ENCODE measurements at regions not wholly inside any gene's neighbourhood (a gene's known extent, or its start where the extent isn't known, plus 50 kb on each side); places are given as distances from the start of the nearest gene placed in this dataset.
"Not testable (repeated sequence)": the region's sequence is repeated elsewhere in the genome, so short reads cannot be mapped to it uniquely, and the experiment has no call there.

DNA sequence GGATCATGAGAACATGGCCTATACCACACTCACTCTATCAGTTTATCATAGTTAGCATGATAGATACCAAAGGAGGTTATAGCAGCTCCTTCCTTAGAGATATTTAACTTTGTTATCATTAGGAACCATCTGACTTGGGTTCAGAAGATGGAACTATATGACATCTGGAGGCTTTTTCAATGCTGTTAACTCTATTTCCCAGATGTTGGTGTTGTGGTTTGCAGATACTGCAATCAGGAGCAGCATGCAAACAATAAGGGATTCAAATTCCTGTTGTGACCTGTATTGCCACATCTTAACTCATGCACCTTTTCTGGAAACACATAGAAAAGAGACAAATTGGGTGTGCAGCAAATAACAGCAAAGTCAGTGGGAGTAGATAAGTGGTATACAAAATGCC lies 201.7 kb downstream of the NNT start:
- Histone ChIP-seq H3K4me2 (ENCODE audit: low read length) (no peak overlapping the region), H3K27me3 (ENCODE audit: control insufficient read depth, insufficient read depth, low read length) (no peaks in the 10 kb centered on the region), H3K9ac (ENCODE audit: low read depth, low read length) (no peak overlapping the region), H3K4me1 (ENCODE audit: control insufficient read depth, insufficient read depth, low read length) (peaks cover 15% of the 10 kb centered on the region), H3K36me3 (ENCODE audit: insufficient read depth, low read length) (no peaks in the 10 kb centered on the region), H3K9me3 (replicated peaks; ENCODE audit: low read length) (no peaks in the 10 kb centered on the region), H3K4me3 (ENCODE audit: low read length) (no peak overlapping the region)

DNA sequence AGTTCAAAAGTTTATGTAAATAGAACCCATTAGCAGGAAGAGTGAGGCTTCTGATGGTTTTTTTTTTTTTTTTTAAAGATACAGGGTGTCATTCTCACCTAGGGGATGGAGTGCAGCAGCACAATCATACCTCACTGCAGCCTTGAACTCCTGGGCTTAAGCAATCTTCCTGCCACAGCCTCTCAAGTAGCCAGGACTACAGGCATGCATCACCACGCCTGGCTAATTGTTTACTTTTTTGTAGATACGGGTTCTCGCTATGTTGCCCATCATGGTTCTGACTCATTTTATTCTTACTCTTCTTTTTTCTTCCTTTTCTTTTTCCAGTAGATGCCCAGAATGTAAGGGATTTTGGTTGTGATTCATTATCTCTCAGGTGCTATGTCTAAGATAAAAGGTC lies 201.1 kb downstream of the NNT start:
- H3K36me3 ChIP-seq (ENCODE audit: insufficient read depth, low read length): no peaks in the 10 kb centered on the region

GRCh38 chr5:43802651-43803050 lies 199.7 kb downstream of the NNT start:
- Histone ChIP-seq H3K36me3 (ENCODE audit: insufficient read depth, low read length) (no peaks in the 10 kb centered on the region), H3K4me1 (ENCODE audit: control insufficient read depth, insufficient read depth, low read length) (peaks cover 15% of the 10 kb centered on the region), H3K9me3 (replicated peaks; ENCODE audit: low read length) (no peaks in the 10 kb centered on the region), H3K27me3 (ENCODE audit: control insufficient read depth, insufficient read depth, low read length) (no peaks in the 10 kb centered on the region), H3K4me2 (ENCODE audit: low read length) (no peak overlapping the region), H3K4me3 (ENCODE audit: low read length) (no peak overlapping the region), H3K9ac (ENCODE audit: low read depth, low read length) (peak overlapping the region; percentile 3)

More for the DNA sequence above, 201.1 kb downstream of the NNT start:
- no peak overlapping the region for H3K9ac ChIP-seq (ENCODE audit: low read depth, low read length)
- no peaks in the 10 kb centered on the region for H3K27me3 ChIP-seq (ENCODE audit: control insufficient read depth, insufficient read depth, low read length)
- no peak overlapping the region for H3K4me3 ChIP-seq (ENCODE audit: low read length)
- no peaks in the 10 kb centered on the region for H3K9me3 ChIP-seq (replicated peaks; ENCODE audit: low read length)
- H3K4me1 ChIP-seq (ENCODE audit: control insufficient read depth, insufficient read depth, low read length): peaks cover 15% of the 10 kb centered on the region
- no peak overlapping the region for H3K4me2 ChIP-seq (ENCODE audit: low read length)

DNA sequence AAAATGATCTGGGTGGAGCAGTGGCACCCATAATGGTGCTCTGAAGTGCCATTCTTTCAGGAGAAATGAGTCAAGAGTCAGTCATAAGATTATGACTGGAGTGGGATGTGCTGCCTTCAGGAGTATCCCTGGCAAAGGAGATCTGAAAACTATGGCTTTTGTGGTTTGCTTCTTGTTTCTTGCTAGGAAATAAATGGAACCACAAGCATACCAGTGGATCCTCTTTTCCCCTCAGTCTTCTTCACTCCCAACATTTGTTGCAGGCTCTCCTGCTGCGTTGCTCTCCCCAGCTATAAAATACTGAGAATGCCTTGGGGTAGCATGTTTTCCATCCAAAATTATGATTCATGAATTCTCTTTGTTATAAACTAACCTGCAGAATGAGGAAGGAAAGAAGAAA lies 199.1 kb downstream of the NNT start:
- Histone ChIP-seq H3K36me3 (ENCODE audit: insufficient read depth, low read length) (no peaks in the 10 kb centered on the region), H3K9ac (ENCODE audit: low read depth, low read length) (no peak overlapping the region), H3K4me2 (ENCODE audit: low read length) (no peak overlapping the region), H3K27me3 (ENCODE audit: control insufficient read depth, insufficient read depth, low read length) (no peaks in the 10 kb centered on the region), H3K4me3 (ENCODE audit: low read length) (no peak overlapping the region), H3K4me1 (ENCODE audit: control insufficient read depth, insufficient read depth, low read length) (peaks cover 15% of the 10 kb centered on the region), H3K9me3 (replicated peaks; ENCODE audit: low read length) (no peaks in the 10 kb centered on the region)

DNA sequence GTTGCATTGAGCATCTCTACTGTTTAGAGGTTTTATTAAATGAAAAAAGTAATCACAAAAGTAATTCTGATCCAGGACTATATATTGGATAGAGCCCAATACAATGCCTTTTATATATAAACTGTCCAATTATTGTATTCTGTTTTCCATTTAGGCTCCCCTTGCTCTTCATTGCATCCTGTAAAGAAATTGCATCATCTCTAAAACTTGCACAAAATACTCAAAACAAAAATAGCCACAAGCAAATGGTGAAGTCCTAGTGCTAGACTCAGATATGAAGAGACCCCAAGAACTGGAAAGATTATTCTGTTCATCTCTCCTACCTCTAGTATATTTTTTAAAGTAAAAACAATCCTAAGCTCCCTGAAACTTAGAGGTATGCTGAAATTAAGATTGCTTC lies 195.8 kb downstream of the NNT start:
- Histone ChIP-seq H3K9ac (ENCODE audit: low read depth, low read length) (no peak overlapping the region), H3K4me2 (ENCODE audit: low read length) (no peak overlapping the region), H3K4me1 (ENCODE audit: control insufficient read depth, insufficient read depth, low read length) (peaks cover 15% of the 10 kb centered on the region), H3K27me3 (ENCODE audit: control insufficient read depth, insufficient read depth, low read length) (no peaks in the 10 kb centered on the region), H3K4me3 (ENCODE audit: low read length) (no peak overlapping the region), H3K9me3 (replicated peaks; ENCODE audit: low read length) (no peaks in the 10 kb centered on the region), H3K36me3 (ENCODE audit: insufficient read depth, low read length) (no peaks in the 10 kb centered on the region)

DNA sequence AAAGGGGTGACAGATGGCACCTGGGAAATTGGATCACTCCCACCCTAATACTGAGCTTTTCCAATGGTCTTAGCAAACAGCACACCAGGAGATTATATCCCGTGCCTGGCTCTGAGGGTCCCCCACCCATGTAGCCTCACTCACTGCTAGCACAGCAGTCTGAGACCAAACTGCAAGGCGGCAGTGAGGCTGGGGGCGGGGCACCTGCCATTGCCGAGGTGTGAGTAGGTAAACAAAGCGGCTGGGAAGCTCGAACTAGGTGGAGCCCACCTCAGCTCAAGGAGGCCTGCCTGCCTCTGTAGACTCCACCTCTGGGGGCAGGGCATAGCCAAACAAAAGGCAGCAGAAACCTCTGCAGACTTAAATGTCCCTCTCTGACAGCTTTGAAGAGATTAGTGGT lies 188.9 kb downstream of the NNT start:
- H3K27me3 ChIP-seq (ENCODE audit: control insufficient read depth, insufficient read depth, low read length); H3K36me3 ChIP-seq (ENCODE audit: insufficient read depth, low read length); H3K4me1 ChIP-seq (ENCODE audit: control insufficient read depth, insufficient read depth, low read length); H3K4me2 ChIP-seq (ENCODE audit: low read length); H3K9ac ChIP-seq (ENCODE audit: low read depth, low read length); H3K4me3 ChIP-seq (ENCODE audit: low read length); H3K9me3 ChIP-seq (replicated peaks; ENCODE audit: low read length): not testable (repeated sequence)

DNA sequence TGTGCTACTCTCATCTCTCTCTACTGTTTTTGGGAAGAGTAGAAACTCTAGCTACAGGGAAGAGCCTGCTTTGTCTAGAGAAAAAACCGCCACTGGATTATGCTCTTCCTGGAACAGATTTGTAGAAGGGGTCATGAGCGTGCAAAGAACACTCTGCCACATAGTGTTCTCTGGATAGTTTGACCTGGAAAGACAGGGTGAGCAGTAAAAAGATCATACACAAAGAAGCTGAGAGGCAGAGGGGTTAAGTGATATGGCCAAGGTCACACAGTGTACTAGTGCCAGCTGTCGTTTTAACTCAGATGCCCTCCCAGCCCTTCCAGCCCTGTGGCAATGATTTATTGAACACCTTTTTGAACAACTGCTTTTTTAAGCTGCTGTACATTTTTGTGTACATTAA lies 182.2 kb downstream of the NNT start:
- H3K4me2 ChIP-seq (ENCODE audit: low read length): no peak overlapping the region
- no peaks in the 10 kb centered on the region for H3K9me3 ChIP-seq (replicated peaks; ENCODE audit: low read length)
- H3K27me3 ChIP-seq (ENCODE audit: control insufficient read depth, insufficient read depth, low read length): no peaks in the 10 kb centered on the region
- peaks cover 9% of the 10 kb centered on the region for H3K4me1 ChIP-seq (ENCODE audit: control insufficient read depth, insufficient read depth, low read length)
- H3K36me3 ChIP-seq (ENCODE audit: insufficient read depth, low read length): no peaks in the 10 kb centered on the region
- H3K4me3 ChIP-seq (ENCODE audit: low read length): no peak overlapping the region
- H3K9ac ChIP-seq (ENCODE audit: low read depth, low read length): no peak overlapping the region

DNA sequence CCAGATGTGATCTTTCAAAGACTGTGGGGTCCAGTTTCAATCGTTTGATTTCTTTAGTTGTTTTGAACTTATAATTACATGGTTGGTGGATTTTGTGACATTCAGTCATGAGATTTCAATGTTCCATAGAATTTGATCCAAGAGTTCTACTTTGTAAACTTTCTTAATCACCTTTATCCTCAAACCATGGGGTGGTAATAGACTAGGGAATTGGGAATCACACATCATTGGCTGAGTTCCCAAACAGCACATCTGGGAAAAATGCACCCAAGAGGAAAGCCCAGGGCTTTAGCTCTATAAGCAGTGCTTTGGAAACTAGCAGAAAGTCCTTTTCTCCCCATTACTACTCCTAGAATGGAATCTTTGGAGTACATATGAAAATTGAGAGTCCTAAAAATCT lies 177.6 kb downstream of the NNT start:
- Histone ChIP-seq H3K4me1 (ENCODE audit: control insufficient read depth, insufficient read depth, low read length) (peaks cover 9% of the 10 kb centered on the region), H3K4me2 (ENCODE audit: low read length) (no peak overlapping the region), H3K9ac (ENCODE audit: low read depth, low read length) (no peak overlapping the region), H3K9me3 (replicated peaks; ENCODE audit: low read length) (no peaks in the 10 kb centered on the region), H3K27me3 (ENCODE audit: control insufficient read depth, insufficient read depth, low read length) (no peaks in the 10 kb centered on the region), H3K4me3 (ENCODE audit: low read length) (no peak overlapping the region), H3K36me3 (ENCODE audit: insufficient read depth, low read length) (no peaks in the 10 kb centered on the region)

GRCh38 chr5:43774881-43775399 lies 172.0 kb downstream of the NNT start:
- peaks cover 22% of the 10 kb centered on the region for H3K4me1 ChIP-seq (ENCODE audit: control insufficient read depth, insufficient read depth, low read length)
- H3K9me3 ChIP-seq (replicated peaks; ENCODE audit: low read length): no peaks in the 10 kb centered on the region
- no peak overlapping the region for H3K4me2 ChIP-seq (ENCODE audit: low read length)
- H3K27me3 ChIP-seq (ENCODE audit: control insufficient read depth, insufficient read depth, low read length): no peaks in the 10 kb centered on the region
- H3K4me3 ChIP-seq (ENCODE audit: low read length): no peak overlapping the region
- H3K9ac ChIP-seq (ENCODE audit: low read depth, low read length): no peak overlapping the region
- no peaks in the 10 kb centered on the region for H3K36me3 ChIP-seq (ENCODE audit: insufficient read depth, low read length)

DNA sequence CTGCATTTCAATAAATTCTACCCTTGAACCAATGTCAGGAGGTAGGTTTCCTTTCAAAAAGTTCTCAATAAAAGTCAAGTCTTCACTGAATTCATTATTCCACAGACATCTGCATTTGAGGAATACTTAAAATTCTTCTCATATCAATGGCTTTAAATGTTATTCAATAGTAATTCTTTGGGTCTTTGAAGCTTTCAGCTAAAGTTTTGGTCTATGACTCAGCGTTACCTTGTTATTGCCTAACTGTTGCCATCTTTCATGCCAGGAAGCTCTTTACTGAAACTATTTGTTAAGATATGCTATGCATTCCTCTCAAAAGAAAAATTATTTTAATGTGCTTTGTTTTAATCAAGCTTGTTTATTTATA lies 170.5 kb downstream of the NNT start:
- Histone ChIP-seq H3K27me3 (ENCODE audit: control insufficient read depth, insufficient read depth, low read length) (no peaks in the 10 kb centered on the region), H3K9me3 (replicated peaks; ENCODE audit: low read length) (no peaks in the 10 kb centered on the region)

DNA sequence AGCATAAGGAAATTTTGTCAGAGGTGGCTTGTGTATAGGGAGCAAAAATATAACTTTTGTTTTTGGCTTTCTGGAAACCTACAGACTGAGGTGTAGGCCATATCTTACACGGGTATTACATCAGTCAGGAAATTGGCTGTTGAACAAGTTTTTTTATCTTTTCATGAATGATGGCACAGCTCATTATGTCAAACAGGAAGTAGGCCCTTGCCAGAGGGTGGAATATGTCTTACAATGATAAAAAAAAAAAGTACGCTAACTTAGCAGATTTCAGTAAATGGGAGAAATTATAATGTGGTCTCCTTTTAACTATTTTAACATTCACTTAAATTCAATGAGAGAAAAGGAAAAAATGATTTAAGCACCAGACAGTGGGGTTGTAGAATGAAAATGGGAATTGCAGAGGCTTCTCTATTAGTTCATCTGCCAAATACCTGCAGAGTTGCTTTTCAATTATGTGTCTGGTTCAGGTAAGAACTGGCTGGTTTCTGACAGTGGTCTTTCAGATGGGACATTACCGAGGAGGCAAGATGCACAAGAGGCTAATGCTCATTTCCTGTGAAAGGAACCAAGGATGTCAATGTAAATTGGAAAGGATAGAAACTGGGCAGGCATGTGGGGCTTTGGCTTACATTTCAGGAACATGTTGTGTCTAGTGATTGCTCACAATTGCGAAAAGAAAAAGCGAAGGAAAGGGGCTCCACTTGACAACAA lies 169.9 kb downstream of the NNT start:
- Histone ChIP-seq H3K27me3 (ENCODE audit: control insufficient read depth, insufficient read depth, low read length) (no peaks in the 10 kb centered on the region), H3K36me3 (ENCODE audit: insufficient read depth, low read length) (no peaks in the 10 kb centered on the region), H3K4me2 (ENCODE audit: low read length) (peak overlapping the region; percentile 64), H3K9me3 (replicated peaks; ENCODE audit: low read length) (no peaks in the 10 kb centered on the region), H3K4me1 (ENCODE audit: control insufficient read depth, insufficient read depth, low read length) (peaks cover 22% of the 10 kb centered on the region), H3K9ac (ENCODE audit: low read depth, low read length) (peak overlapping the region; percentile 50), H3K4me3 (ENCODE audit: low read length) (peak overlapping the region; percentile 26)

More for the DNA sequence above, 170.5 kb downstream of the NNT start:
- H3K4me3 ChIP-seq (ENCODE audit: low read length): peak overlapping the region; percentile 26
- peak overlapping the region; percentile 50 for H3K9ac ChIP-seq (ENCODE audit: low read depth, low read length)
- H3K4me1 ChIP-seq (ENCODE audit: control insufficient read depth, insufficient read depth, low read length): peaks cover 22% of the 10 kb centered on the region
- no peaks in the 10 kb centered on the region for H3K36me3 ChIP-seq (ENCODE audit: insufficient read depth, low read length)
- peak overlapping the region; percentile 64 for H3K4me2 ChIP-seq (ENCODE audit: low read length)

DNA sequence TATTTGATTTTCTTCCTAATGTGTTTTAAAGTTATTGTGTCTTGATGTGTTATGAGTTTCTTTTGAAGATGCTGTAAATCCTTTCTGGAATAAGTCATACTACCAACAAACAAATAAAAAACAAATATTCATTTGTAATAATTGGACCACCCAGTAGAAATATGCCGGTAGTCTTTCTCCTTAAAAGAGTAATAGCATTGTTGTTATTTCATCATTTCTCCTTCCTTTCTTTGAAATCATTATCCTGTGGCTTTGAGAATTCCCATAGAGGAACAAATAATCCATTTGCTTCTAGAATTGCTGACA lies 169.4 kb downstream of the NNT start:
- peaks cover 22% of the 10 kb centered on the region for H3K4me1 ChIP-seq (ENCODE audit: control insufficient read depth, insufficient read depth, low read length)
- H3K9me3 ChIP-seq (replicated peaks; ENCODE audit: low read length): no peaks in the 10 kb centered on the region
- peak overlapping the region; percentile 50 for H3K9ac ChIP-seq (ENCODE audit: low read depth, low read length)

More for the DNA sequence above, 169.4 kb downstream of the NNT start:
- no peak overlapping the region for H3K4me3 ChIP-seq (ENCODE audit: low read length)
- H3K27me3 ChIP-seq (ENCODE audit: control insufficient read depth, insufficient read depth, low read length): no peaks in the 10 kb centered on the region
- H3K36me3 ChIP-seq (ENCODE audit: insufficient read depth, low read length): no peaks in the 10 kb centered on the region
- H3K4me2 ChIP-seq (ENCODE audit: low read length): no peak overlapping the region

Measured in skeletal muscle satellite cell (primary cell).